ENCODE measurements at regions not wholly inside any gene's neighbourhood (a gene's known extent, or its start where the extent isn't known, plus 50 kb on each side); places are given as distances from the start of the nearest gene placed in this dataset.

GRCh38 chr2:88871336-88871735, 179.9 kb downstream of the RPIA start:
- no peak for TF ChIP-seq POLR2A (IDR thresholded peaks at IDR 0.05)
- TF ChIP-seq, protein P1, sequence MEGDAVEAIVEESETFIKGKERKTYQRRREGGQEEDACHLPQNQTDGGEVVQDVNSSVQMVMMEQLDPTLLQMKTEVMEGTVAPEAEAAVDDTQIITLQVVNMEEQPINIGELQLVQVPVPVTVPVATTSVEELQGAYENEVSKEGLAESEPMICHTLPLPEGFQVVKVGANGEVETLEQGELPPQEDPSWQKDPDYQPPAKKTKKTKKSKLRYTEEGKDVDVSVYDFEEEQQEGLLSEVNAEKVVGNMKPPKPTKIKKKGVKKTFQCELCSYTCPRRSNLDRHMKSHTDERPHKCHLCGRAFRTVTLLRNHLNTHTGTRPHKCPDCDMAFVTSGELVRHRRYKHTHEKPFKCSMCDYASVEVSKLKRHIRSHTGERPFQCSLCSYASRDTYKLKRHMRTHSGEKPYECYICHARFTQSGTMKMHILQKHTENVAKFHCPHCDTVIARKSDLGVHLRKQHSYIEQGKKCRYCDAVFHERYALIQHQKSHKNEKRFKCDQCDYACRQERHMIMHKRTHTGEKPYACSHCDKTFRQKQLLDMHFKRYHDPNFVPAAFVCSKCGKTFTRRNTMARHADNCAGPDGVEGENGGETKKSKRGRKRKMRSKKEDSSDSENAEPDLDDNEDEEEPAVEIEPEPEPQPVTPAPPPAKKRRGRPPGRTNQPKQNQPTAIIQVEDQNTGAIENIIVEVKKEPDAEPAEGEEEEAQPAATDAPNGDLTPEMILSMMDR (IDR thresholded peaks at IDR 0.05) = no peak
